ENCODE measurements at regions not wholly inside any gene's neighbourhood (a gene's known extent, or its start where the extent isn't known, plus 50 kb on each side); places are given as distances from the start of the nearest gene placed in this dataset.
"Not testable (repeated sequence)": the region's sequence is repeated elsewhere in the genome, so short reads cannot be mapped to it uniquely, and the experiment has no call there.

DNA sequence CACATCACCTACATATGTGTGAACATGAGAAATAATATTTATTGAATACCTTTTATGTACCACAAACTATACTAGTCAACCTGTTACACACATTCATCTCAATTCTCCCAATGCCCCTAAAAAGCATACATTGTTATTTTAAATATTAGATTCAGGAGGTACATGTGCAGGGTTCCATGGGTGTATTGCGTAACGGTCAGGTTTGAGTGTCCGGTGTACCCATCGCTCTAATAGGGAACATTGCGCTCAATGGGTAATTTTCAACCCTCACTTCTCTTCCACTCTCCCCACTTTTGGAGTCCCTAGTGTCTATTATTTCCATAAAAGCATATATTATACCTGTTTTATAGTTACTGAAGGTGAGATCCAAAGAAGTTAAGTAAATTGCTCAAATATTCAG lies 82.0 kb downstream of the IFI44 start:
- H3K4me1 ChIP-seq (replicated peaks), result no peaks in the 10 kb centered on the region
- WGBS, result 90% methylated on average over 5 of the region's 5 CpGs
- H3K27ac ChIP-seq, result no peak overlapping the region
- H3K36me3 ChIP-seq, result no peaks in the 10 kb centered on the region
- TF ChIP-seq, protein P1, sequence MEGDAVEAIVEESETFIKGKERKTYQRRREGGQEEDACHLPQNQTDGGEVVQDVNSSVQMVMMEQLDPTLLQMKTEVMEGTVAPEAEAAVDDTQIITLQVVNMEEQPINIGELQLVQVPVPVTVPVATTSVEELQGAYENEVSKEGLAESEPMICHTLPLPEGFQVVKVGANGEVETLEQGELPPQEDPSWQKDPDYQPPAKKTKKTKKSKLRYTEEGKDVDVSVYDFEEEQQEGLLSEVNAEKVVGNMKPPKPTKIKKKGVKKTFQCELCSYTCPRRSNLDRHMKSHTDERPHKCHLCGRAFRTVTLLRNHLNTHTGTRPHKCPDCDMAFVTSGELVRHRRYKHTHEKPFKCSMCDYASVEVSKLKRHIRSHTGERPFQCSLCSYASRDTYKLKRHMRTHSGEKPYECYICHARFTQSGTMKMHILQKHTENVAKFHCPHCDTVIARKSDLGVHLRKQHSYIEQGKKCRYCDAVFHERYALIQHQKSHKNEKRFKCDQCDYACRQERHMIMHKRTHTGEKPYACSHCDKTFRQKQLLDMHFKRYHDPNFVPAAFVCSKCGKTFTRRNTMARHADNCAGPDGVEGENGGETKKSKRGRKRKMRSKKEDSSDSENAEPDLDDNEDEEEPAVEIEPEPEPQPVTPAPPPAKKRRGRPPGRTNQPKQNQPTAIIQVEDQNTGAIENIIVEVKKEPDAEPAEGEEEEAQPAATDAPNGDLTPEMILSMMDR (IDR thresholded peaks at IDR 0.05), result no peak
- no peak for TF ChIP-seq POLR2AphosphoS5 (IDR thresholded peaks at IDR 0.05)
- TF ChIP-seq POLR2A (IDR thresholded peaks at IDR 0.05), result no peak
- H3K9me3 ChIP-seq, result no peaks in the 10 kb centered on the region
- no peak for DNase-seq (ENCODE audit: low spot score)
- no peak overlapping the region for H3K4me3 ChIP-seq
- intact Hi-C loops (cut with DNase I), result no loop called here
- no peaks in the 10 kb centered on the region for H3K27me3 ChIP-seq (replicated peaks; ENCODE audit: insufficient read depth)

DNA sequence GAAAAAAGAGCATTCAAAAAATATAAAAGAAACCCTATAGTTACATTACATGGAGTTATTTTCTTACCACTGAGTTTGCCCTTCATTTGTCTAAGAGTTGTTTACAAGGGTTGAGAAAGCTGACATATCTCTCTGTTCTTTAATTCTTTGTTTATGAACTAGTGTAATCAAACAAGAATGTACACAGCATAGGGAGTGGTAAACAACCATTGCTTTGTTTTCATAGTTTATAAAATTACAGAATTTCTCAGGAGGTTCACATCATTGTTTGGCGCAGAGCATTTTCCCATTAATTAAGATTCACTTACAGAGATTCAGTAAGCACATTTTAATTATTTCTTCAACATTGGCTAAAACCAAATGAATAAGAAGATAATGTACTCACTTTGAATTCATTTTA lies 87.6 kb downstream of the IFI44 start:
- Histone ChIP-seq H3K36me3 (no peaks in the 10 kb centered on the region), H3K27me3 (replicated peaks; ENCODE audit: insufficient read depth) (no peaks in the 10 kb centered on the region), H3K9me3 (no peaks in the 10 kb centered on the region), H3K27ac (no peak overlapping the region), H3K4me3 (no peak overlapping the region), H3K4me1 (replicated peaks) (no peaks in the 10 kb centered on the region)
- no peak for DNase-seq (ENCODE audit: low spot score)
- TF ChIP-seq, protein P1 (IDR thresholded peaks at IDR 0.05), result no peak
- TF ChIP-seq POLR2A (IDR thresholded peaks at IDR 0.05), result no peak
- TF ChIP-seq POLR2AphosphoS5 (IDR thresholded peaks at IDR 0.05), result no peak
- intact Hi-C loops (cut with DNase I), result no loop called here
- 95% methylated on average over 1 of the region's 1 CpG for WGBS

DNA sequence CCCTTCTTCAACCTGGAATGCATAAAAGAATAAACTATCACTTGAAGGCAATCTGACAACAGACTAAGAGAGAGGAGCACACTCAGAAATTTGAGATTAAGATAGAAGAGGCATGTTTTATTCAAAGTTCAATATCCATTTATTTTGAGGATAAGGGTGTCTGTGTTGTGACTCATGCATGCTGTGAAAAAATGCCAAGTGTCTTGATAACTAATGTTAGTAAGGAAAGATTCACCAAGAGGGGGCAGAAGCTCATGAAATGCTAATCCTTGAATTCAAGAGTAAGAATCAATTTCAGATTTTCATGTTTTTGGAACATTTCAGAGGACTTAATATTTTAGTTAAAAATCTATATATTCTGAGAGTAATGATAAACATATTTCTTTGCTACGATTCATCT lies 94.0 kb downstream of the IFI44 start:
- Histone ChIP-seq H3K36me3 (no peaks in the 10 kb centered on the region), H3K27ac (no peak overlapping the region), H3K4me3 (no peak overlapping the region), H3K27me3 (replicated peaks; ENCODE audit: insufficient read depth) (no peaks in the 10 kb centered on the region), H3K4me1 (replicated peaks) (no peaks in the 10 kb centered on the region), H3K9me3 (no peaks in the 10 kb centered on the region)
- TF ChIP-seq, protein P1 (IDR thresholded peaks at IDR 0.05), result no peak
- TF ChIP-seq POLR2AphosphoS5 (IDR thresholded peaks at IDR 0.05) (no peak), POLR2A (IDR thresholded peaks at IDR 0.05) (no peak)
- no peak for DNase-seq (ENCODE audit: low spot score)
- intact Hi-C loops (cut with DNase I), result no loop called here
- WGBS, result 48% methylated on average over 1 of the region's 1 CpG

DNA sequence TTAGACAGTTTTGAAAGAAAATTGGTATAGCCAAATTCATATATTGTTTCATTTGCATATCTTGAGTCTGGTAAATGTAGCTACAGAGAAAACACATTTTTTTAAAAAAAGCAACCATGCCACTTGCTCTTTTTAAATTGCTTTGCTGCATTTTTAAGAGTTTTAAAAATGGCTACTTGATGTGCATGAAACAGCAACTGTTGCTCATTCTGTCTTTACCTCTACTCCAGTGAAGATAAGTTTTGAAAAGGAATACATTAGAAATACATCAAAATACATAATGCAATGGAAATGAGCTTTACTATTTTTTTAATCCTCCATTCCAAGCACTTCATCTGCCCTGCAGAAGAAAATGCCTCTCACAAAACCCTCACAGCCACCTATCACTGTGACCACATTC lies 95.5 kb downstream of the IFI44 start:
- H3K4me3 ChIP-seq, result no peak overlapping the region
- no peaks in the 10 kb centered on the region for H3K4me1 ChIP-seq (replicated peaks)
- no peaks in the 10 kb centered on the region for H3K27me3 ChIP-seq (replicated peaks; ENCODE audit: insufficient read depth)
- no peaks in the 10 kb centered on the region for H3K36me3 ChIP-seq
- DNase-seq (ENCODE audit: low spot score), result no peak
- TF ChIP-seq POLR2A (IDR thresholded peaks at IDR 0.05) (no peak), POLR2AphosphoS5 (IDR thresholded peaks at IDR 0.05) (no peak)
- TF ChIP-seq, protein P1 (IDR thresholded peaks at IDR 0.05), result no peak
- intact Hi-C loops (cut with DNase I), result no loop called here
- H3K9me3 ChIP-seq, result no peaks in the 10 kb centered on the region
- no peak overlapping the region for H3K27ac ChIP-seq

DNA sequence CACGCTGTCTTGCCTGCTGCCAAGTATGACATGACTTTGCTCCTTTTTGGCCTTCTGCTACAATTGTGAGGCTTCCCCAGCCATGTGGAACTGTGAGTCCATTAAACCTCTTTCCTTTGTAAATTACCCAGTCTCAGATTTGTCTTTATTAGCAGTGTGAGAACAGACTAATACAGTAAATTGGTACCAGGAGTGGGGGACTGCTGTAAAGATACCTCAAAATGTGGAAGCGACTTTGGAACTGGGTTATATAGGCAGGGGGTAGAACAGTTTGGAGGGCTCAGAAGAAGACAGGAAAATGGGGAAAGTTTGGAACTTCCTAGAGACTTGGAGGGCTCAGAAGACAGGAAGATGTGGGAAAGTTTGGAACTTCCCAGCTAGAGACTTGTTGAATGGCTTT lies 104.0 kb downstream of the IFI44 start:
- H3K27me3 ChIP-seq (replicated peaks; ENCODE audit: insufficient read depth); intact Hi-C loops (cut with DNase I); H3K4me3 ChIP-seq; H3K27ac ChIP-seq; H3K9me3 ChIP-seq; H3K4me1 ChIP-seq (replicated peaks); DNase-seq (ENCODE audit: low spot score); H3K36me3 ChIP-seq: not testable (repeated sequence)
- 86% methylated on average over 2 of the region's 2 CpGs for WGBS

DNA sequence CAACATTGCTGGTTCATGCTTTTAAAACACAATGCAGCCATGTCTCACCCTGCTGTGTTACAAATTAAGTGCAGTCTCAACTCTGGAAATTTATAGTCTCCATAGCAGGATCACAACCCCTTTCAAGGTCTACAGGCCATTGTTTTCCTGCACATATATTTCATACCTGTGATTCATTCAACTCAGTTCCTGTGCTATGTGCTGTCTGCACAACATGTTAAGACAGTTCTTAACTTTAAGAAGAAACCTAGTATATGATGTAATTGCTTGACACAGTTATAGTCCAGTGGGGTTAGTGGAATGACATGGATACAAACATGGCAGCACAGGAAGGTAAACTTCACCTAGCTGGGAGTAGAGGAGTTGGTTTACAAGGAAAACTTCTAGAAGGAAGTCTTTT lies 106.4 kb downstream of the IFI44 start:
- Histone ChIP-seq H3K9me3 (no peaks in the 10 kb centered on the region), H3K4me3 (no peak overlapping the region), H3K4me1 (replicated peaks) (no peaks in the 10 kb centered on the region), H3K27ac (no peak overlapping the region), H3K36me3 (no peaks in the 10 kb centered on the region), H3K27me3 (replicated peaks; ENCODE audit: insufficient read depth) (no peaks in the 10 kb centered on the region)
- DNase-seq (ENCODE audit: low spot score), result no peak
- TF ChIP-seq POLR2AphosphoS5 (IDR thresholded peaks at IDR 0.05) (no peak), POLR2A (IDR thresholded peaks at IDR 0.05) (no peak)
- TF ChIP-seq, protein P1 (IDR thresholded peaks at IDR 0.05), result no peak
- intact Hi-C loops (cut with DNase I), result no loop called here
